GM13977 (cell line): ENCODE measurements at regions not wholly inside any gene's neighbourhood (a gene's known extent, or its start where the extent isn't known, plus 50 kb on each side); places are given as distances from the start of the nearest gene placed in this dataset.

Experiments
- DNase-seq: peaks from one replicate; pipeline ENCODE4 v3.0.0; 2012; ENCODE audit warnings: low spot score
- in situ Hi-C: fragments of 300-500 bp; cut with MboI; formaldehyde crosslinking; loops from one replicate; pipeline ENCODE4 v1.12.0; 2022; ENCODE audit warnings: low sequenced_read_pairs, low pct_unique_long_range_greater_than_20kb, mixed read lengths, inconsistent platforms; ENCODE audit not compliant: unreplicated experiment
- TF ChIP-seq, protein P1 (sequence below): IDR thresholded peaks from 2 replicates; pipeline ENCODE4 v1.5.1; 2012; ENCODE audit warnings: mild to moderate bottlenecking, control low read depth; ENCODE audit not compliant: insufficient read depth; ENCODE audit errors: extremely low read depth, missing control alignments

DNA sequence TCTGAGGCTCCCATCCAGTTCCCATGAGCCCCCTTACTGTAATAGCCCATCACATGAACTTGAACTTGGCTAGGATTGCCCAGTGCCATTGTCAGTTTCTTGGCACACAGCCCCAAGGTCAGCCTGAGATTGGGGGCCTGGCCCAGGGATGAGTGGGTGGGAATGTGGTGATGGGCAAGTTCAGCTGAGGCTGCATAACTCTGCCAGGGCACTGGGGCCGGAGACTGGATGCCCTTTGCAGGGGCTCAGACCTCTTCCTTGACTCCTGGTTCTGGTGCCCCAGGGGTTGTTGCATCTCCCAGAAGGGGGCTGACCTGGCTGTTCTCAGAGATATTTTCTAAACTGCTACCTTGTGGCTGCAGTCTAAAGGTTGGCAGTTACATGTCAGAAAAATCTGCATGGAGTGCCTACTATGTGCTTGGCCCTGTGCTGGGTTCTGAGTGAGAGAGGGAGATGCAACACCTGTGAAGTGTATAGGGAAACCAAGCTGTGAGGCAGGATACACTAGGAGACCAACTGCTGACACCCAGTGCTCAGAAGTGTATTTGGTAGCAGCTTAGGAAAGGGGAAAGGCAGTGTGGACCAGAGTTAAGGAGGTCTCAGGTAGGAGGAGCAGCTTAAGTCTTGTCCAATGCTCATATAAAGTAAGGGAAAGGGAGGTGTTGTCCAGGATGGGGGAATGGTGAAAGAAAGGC lies 74.8 kb upstream of the PRR23C start:
- TF ChIP-seq, protein P1, sequence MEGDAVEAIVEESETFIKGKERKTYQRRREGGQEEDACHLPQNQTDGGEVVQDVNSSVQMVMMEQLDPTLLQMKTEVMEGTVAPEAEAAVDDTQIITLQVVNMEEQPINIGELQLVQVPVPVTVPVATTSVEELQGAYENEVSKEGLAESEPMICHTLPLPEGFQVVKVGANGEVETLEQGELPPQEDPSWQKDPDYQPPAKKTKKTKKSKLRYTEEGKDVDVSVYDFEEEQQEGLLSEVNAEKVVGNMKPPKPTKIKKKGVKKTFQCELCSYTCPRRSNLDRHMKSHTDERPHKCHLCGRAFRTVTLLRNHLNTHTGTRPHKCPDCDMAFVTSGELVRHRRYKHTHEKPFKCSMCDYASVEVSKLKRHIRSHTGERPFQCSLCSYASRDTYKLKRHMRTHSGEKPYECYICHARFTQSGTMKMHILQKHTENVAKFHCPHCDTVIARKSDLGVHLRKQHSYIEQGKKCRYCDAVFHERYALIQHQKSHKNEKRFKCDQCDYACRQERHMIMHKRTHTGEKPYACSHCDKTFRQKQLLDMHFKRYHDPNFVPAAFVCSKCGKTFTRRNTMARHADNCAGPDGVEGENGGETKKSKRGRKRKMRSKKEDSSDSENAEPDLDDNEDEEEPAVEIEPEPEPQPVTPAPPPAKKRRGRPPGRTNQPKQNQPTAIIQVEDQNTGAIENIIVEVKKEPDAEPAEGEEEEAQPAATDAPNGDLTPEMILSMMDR = no peak
- DNase-seq = no peak
- in situ Hi-C loops = loop anchor here (25.0 kb wide), 1 partner anchor 218 kb away; the partner anchor contains the start of gene MRPS22

DNA sequence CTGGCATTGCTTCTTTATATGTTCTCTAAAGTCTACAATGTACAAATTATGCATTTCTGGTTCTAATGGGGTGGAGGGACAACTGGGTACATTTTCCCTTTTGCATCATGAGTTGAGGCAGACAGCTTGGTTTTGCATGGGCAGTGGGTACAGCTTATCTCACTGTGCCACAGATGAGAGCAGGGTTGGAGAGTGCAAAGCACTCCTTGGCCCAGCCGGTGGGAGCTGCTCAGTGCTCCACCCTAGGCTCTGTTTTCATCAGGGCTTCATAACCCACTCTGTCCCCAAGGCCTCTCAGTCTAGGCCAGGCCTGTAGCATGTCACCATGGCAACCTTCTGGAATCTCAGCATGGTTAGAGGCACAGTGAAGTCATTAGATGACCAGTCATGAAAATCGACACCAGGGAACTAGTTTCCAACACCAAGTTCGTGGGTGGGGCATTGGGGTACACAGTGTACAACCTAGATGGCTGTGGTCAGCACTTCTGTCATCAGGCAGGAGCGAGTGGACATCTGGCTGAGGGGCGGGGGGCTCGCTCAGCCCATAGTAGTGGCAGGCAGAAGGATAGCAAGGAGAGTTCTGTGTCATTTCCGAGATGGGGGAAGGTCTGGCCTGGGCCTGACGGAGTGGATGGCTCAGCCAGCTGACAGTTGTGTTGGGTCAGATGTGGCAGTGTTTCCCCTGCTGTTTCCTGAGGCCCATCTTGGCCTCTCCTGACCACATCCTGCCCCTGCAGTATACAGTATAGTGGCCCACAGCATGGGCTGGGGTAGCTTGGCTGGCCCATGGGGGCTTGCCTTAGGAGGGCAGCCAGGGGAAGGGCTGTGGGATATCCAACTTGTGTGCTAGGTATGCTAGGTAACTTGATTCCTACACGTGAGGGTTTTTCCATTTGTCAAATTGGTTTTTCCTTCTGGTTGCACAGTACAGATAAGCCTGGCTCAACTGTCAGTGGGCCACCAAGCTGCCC lies 75.7 kb upstream of the PRR23C start:
- in situ Hi-C loops = loop anchor here (25.0 kb wide), 1 partner anchor 217 kb away; the partner anchor contains the start of gene MRPS22
- no peak for DNase-seq
- TF ChIP-seq, protein P1 = no peak

DNA sequence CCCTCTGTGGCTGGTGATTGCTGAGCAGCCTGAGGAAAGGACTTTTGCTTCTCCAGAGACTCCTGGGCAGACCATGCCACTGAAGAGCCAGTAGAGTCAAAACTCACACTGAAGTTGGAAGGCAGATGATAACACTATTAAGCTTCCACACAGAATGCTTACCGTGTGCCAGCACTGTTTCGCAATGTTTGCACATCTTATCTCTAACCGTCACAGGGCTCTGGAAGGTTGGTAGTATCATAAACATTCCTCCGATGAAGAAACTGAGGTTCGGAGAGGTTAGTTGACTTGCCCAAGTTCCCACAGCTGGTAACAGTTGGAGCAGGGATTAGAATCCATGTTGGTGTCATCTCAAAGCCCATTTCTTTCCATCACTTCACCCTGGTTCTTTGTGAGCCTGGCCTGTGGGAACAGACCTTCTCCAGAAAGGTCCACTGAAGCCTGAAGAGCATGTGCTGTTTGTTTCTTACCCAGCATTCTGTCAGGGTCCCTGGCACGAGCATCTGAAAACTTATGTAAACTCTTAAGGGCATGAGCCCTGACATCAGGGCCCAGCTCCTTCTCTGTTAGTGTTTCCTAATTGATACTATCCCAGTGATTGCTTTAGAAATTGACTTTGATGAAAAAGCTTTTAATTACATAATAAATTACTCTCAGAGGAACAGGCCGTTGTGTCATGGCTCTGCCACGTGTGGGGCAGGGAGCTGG lies 77.0 kb upstream of the PRR23C start:
- DNase-seq = no peak
- TF ChIP-seq, protein P1 = no peak
- in situ Hi-C loops = loop anchor here (25.0 kb wide), 1 partner anchor 216 kb away; the partner anchor contains the start of gene MRPS22

DNA sequence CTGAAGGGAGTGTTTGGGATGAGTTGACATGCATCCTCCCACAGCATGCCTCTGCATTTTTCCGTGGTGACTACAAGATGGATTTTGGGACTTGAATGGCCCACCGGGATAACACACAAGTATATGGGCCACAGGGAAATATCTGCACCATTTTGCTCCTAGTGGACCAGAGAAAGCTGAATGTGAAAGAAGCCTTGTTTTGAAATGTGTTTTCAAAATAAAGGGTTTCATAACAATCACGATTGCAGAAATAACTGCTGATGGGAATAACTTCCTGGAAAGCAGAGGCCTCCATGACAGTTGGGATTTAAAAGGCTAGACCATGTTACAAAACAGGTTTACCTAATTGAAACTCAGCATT lies 77.5 kb upstream of the PRR23C start:
- no peak for DNase-seq
- TF ChIP-seq, protein P1 = no peak
- in situ Hi-C loops = loop anchor here (25.0 kb wide), 1 partner anchor 215 kb away; the partner anchor contains the start of gene MRPS22

DNA sequence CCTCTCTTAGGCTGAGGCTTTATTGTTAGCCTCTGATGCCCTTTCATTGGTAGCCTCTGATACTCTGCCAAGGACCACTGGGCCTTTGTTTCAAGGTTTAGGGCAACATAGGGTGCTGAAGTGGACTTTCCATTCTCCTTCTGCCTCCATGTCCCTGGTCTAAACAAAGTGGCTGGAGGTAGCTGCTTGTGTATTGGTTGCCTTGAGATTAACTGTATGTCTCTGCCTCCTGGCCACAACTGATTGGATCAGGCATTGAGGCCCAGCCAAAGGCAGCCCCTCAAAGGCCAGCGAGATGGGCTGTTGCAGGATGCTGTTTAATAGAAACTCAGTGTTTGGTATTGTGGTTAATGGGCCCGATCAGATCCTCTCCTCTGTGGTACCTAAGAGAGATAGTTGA lies 77.9 kb upstream of the PRR23C start:
- no peak for DNase-seq

More for the DNA sequence above, 77.9 kb upstream of the PRR23C start:
- TF ChIP-seq, protein P1 = no peak
- in situ Hi-C loops = loop anchor here (25.0 kb wide), 1 partner anchor 215 kb away; the partner anchor contains the start of gene MRPS22
